Subcutaneous abdominal adipose tissue (tissue), 5 donors: ENCODE measurements at regions not wholly inside any gene's neighbourhood (a gene's known extent, or its start where the extent isn't known, plus 50 kb on each side); places are given as distances from the start of the nearest gene placed in this dataset.
"Not testable (repeated sequence)": the region's sequence is repeated elsewhere in the genome, so short reads cannot be mapped to it uniquely, and the experiment has no call there.

Experiments
- H3K27ac ChIP-seq: one replicate; pipeline ENCODE4 v1.7.0; 2013; ENCODE audit warnings: low read depth, mild to moderate bottlenecking, inconsistent platforms, low read length, moderate library complexity
- H3K27me3 ChIP-seq, 5 donors: one replicate each; pipeline ENCODE4 v1.7.0; 2013; ENCODE audit warnings: low read length in 5 of 5, inconsistent platforms in 1 of 5; ENCODE audit not compliant: control insufficient read depth in 5 of 5, insufficient read depth in 4 of 5
- H3K36me3 ChIP-seq, 5 donors: one replicate each; pipeline ENCODE4 v1.7.0; 2013; ENCODE audit warnings: low read length in 5 of 5; ENCODE audit not compliant: control insufficient read depth in 5 of 5, insufficient read depth in 5 of 5
- H3K4me1 ChIP-seq, 5 donors: one replicate each; pipeline ENCODE4 v1.7.0; 2013; ENCODE audit warnings: low read length in 5 of 5, mild to moderate bottlenecking in 3 of 5, moderate library complexity in 1 of 5; ENCODE audit not compliant: control insufficient read depth in 5 of 5, insufficient read depth in 5 of 5
- H3K4me3 ChIP-seq, 5 donors: one replicate each; pipeline ENCODE4 v1.7.0; 2013; ENCODE audit warnings: low read length in 5 of 5, low read depth in 1 of 5
- H3K9ac ChIP-seq, 5 donors: one replicate each; pipeline ENCODE4 v1.7.0; 2013; ENCODE audit warnings: low read length in 5 of 5, mild to moderate bottlenecking in 4 of 5, moderate library complexity in 3 of 5
- H3K9me3 ChIP-seq, 5 donors: one replicate each; pipeline ENCODE4 v1.7.0; 2013; ENCODE audit warnings: low read length in 5 of 5; ENCODE audit not compliant: control insufficient read depth in 5 of 5
- donor health status: healthy.
- donor health status: healthy.
- donor health status: healthy.
- donor health status: healthy.
- donor health status: healthy.

DNA sequence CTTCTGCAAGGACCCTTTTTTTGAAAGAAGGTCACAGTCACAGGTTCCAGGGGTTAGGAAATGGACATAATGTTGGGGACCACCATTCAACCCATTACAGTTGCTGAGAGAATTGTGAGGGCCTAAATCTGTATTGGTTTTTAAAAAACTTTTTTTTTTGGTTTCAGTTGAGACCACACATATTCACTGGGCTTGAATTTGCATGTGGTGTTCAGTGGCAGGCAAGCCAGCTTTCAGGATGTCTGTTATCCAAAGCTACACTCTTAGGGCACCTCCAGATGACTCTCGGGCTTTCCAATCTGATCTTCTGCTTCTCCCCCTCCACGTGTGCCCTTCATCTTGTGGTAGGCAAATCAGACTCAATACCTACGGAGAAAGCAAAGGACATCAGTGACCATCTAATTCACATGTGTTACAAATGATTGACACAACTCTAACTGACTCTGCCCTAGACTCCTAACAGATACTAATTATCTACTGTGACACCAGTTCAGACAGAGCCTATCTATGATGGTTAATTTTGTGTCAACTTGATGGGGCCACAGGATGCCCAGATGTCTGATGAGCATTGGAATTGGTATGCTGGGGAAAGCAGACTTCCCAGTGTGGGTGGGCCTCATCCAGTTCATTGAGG lies 93.3 kb upstream of the ELMO1 start:
- Histone ChIP-seq H3K4me3 (no peak overlapping the region), H3K9ac (no peak overlapping the region), H3K4me1 (peaks cover 0 to 9% (median 6%) of the 10 kb centered on the region in 5 donors)

DNA sequence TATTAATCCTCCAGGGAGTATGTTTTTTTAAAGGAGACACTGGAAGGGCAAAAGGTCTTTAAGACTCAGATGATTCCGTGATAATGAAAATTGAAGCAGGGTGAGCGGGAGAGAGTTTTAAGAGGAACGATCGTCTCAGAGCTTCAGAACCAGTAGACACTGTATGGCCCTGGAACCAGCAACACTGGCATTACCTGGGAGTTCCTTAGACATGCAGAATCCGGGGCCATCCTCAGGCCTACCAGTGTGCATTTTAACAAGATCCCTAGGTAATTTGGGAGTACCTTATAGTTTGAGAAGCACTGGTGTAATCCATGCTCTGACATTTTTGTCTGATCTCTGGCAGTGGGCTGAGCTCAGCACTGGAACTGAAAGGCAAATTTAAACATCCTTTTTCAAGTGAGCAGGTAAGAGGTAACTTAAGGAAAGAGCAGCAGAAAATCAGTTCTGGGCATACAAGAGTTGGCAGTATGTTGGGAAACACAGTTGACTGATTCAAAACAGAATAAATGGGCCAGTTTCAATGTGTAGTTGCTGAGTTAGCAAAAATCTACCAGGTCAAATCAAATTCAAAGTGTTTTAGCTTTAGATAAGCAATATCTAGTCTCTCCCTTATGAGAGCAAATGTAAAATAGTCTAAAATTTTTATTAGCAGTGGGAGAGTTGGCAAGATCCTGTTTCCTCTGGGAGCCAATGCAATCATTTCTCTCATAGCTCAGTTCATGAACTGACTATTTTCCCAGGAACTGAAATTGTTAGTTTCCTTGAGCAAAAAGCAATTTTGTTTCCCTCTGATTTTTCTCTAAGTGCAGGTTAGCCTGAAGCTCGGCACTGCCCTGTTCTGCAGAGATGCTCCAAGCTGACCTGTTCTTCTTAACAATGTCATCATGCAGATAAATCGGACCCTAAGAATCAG lies 97.2 kb upstream of the ELMO1 start:
- no peak overlapping the region for H3K4me3 ChIP-seq
- H3K4me1 ChIP-seq: peaks cover 3 to 19% (median 10%) of the 10 kb centered on the region in 5 donors
- H3K36me3 ChIP-seq: no peaks in the 10 kb centered on the region
- H3K27me3 ChIP-seq: no peaks in the 10 kb centered on the region
- no peak overlapping the region for H3K9ac ChIP-seq
- no peak overlapping the region for H3K27ac ChIP-seq
- H3K9me3 ChIP-seq: no peaks in the 10 kb centered on the region

More for the DNA sequence above, 93.3 kb upstream of the ELMO1 start:
- no peak overlapping the region for H3K27ac ChIP-seq
- H3K9me3 ChIP-seq: no peaks in the 10 kb centered on the region
- no peaks in the 10 kb centered on the region for H3K36me3 ChIP-seq
- H3K27me3 ChIP-seq: no peaks in the 10 kb centered on the region

- Histone ChIP-seq H3K27me3 (no peaks in the 10 kb centered on the region), H3K4me3 (no peak overlapping the region), H3K9me3 (no peaks in the 10 kb centered on the region), H3K4me1 (peaks cover 3 to 19% (median 10%) of the 10 kb centered on the region in 5 donors), H3K36me3 (no peaks in the 10 kb centered on the region), H3K27ac (no peak overlapping the region), H3K9ac (no peak overlapping the region)
These were observed 98.0 kb upstream of the ELMO1 start for GRCh38 chr7:37546677-37547076.

DNA sequence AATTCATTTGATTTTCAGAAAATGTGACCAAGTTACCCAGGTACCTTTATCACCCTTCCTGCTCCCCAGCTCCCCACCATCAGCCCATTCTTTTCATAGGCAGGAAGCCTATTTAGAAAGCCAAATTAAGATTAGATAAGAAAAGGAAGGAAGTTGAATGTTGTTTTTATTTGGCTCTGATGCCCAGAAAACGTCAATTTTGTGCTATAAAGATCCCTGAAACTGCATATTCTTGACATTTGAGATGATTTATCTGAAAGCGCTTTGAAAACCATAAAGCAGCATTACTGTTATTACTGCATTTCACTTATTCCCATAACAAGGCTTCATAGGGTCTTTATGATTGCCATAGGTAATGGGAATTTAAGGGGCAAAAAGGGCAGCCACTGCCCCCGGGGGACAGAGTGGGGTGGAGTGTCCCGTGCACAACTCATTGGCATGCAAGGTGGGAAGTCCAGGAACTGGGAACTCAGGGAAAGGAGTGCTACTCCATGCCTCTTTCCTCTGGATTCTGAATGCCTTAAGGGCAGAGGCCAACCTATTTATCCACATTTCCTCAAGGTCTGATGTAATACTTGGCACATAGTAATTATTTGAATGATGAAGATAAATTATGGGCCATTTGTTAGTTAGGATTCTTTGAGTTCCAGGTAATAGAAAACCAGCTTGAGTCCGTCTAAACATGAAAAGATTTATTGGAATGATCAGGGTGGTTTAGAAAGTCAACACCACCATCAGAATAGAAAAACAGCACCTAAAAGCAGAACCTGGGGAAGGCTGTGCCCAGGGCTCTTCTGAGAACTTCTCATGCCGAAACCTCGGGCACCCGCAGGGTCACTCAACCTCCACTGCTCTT lies 100.6 kb upstream of the ELMO1 start:
- Histone ChIP-seq H3K27me3 (no peaks in the 10 kb centered on the region), H3K9me3 (no peaks in the 10 kb centered on the region), H3K36me3 (no peaks in the 10 kb centered on the region), H3K27ac (no peak overlapping the region), H3K4me3 (no peak overlapping the region), H3K4me1 (peaks cover 3 to 19% (median 10%) of the 10 kb centered on the region in 5 donors), H3K9ac (no peak overlapping the region)

GRCh38 chr7:37550426-37550825 lies 101.8 kb upstream of the ELMO1 start:
- Histone ChIP-seq H3K27me3 (no peaks in the 10 kb centered on the region), H3K4me3 (no peak overlapping the region), H3K9ac (no peak overlapping the region), H3K36me3 (no peaks in the 10 kb centered on the region), H3K4me1 (peaks cover 3 to 19% (median 10%) of the 10 kb centered on the region in 5 donors), H3K9me3 (no peaks in the 10 kb centered on the region), H3K27ac (no peak overlapping the region)

GRCh38 chr7:37550872-37551271 lies 102.2 kb upstream of the ELMO1 start:
- no peak overlapping the region for H3K9ac ChIP-seq
- no peaks in the 10 kb centered on the region for H3K9me3 ChIP-seq
- no peaks in the 10 kb centered on the region for H3K36me3 ChIP-seq
- H3K4me3 ChIP-seq: no peak overlapping the region
- no peak overlapping the region for H3K27ac ChIP-seq
- H3K27me3 ChIP-seq: no peaks in the 10 kb centered on the region
- H3K4me1 ChIP-seq: peaks cover 3 to 19% (median 8%) of the 10 kb centered on the region in 5 donors

DNA sequence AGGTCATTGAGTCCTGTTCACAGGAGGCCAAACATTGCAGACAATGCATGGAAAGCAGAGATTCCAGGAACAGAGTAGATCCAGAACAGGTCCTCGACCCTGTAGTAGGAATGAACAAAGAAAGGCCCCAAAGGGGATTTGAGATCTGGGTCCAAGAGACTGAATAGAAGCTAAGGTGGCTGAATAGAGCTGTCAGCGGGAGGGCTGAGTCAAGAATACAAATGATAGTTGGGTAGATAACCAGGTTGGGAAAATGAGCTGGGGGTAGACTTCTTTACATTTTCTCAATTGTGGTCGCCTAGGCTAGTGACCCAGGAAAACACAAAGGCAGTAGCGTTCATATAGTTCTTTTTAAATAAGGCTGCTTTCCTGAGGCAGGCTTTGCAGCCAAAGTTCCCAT lies 103.4 kb upstream of the ELMO1 start:
- no peaks in the 10 kb centered on the region for H3K36me3 ChIP-seq
- H3K9ac ChIP-seq: no peak overlapping the region
- no peaks in the 10 kb centered on the region for H3K9me3 ChIP-seq
- no peak overlapping the region for H3K27ac ChIP-seq
- no peaks in the 10 kb centered on the region for H3K27me3 ChIP-seq
- H3K4me3 ChIP-seq: no peak overlapping the region
- peaks cover 0 to 14% (median 3%) of the 10 kb centered on the region in 5 donors for H3K4me1 ChIP-seq

DNA sequence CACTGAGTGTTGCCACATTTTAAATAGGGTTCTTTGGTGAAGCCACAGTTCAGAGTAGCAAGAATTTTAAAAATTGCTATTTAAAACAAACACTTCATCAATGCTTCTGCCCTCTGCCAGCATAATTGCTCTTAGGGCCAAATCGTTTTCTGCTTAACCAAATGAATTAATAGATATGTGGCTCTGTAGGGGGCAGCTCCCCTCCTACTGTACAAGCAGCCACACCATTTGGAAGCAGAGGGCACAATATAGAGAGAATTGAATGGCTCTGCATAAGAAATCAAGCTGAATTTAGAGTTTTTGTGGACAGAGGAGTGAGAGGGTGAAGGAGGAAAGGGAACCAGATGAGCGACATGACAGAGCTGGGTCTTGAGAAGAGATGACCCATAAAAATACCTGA lies 103.8 kb upstream of the ELMO1 start:
- H3K4me1 ChIP-seq: peaks cover 0 to 14% (median 4%) of the 10 kb centered on the region in 5 donors
- not testable (repeated sequence) for H3K36me3 ChIP-seq, H3K27me3 ChIP-seq, H3K27ac ChIP-seq, H3K4me3 ChIP-seq, H3K9ac ChIP-seq, H3K9me3 ChIP-seq

GRCh38 chr7:37555528-37555927 lies 106.9 kb upstream of the ELMO1 start:
- Histone ChIP-seq H3K9ac (no peak overlapping the region), H3K4me3 (no peak overlapping the region), H3K9me3 (no peaks in the 10 kb centered on the region), H3K36me3 (no peaks in the 10 kb centered on the region), H3K27ac (no peak overlapping the region), H3K27me3 (no peaks in the 10 kb centered on the region), H3K4me1 (peaks cover 0 to 8% (median 0%) of the 10 kb centered on the region in 5 donors)
